ENCODE measurements at regions not wholly inside any gene's neighbourhood (a gene's known extent, or its start where the extent isn't known, plus 50 kb on each side); places are given as distances from the start of the nearest gene placed in this dataset.
"Not testable (repeated sequence)": the region's sequence is repeated elsewhere in the genome, so short reads cannot be mapped to it uniquely, and the experiment has no call there.

GRCh38 chr11:23201936-23202522, 341.8 kb upstream of the CCDC179 start:
- no peaks in the 10 kb centered on the region for H3K27me3 ChIP-seq
- H3K9me3 ChIP-seq, result no peaks in the 10 kb centered on the region
- no peak overlapping the region for H3K4me3 ChIP-seq
- DNase-seq, result no peak
- H3K36me3 ChIP-seq, result no peaks in the 10 kb centered on the region

- H3K27me3 ChIP-seq, result no peaks in the 10 kb centered on the region
- H3K36me3 ChIP-seq, result no peaks in the 10 kb centered on the region
- no peak for DNase-seq
- no peak overlapping the region for H3K4me3 ChIP-seq
- no peaks in the 10 kb centered on the region for H3K9me3 ChIP-seq
Observed at GRCh38 chr11:23202611-23203010, 342.3 kb upstream of the CCDC179 start.

- no peaks in the 10 kb centered on the region for H3K9me3 ChIP-seq
- DNase-seq, result no peak
- H3K36me3 ChIP-seq, result no peaks in the 10 kb centered on the region
- H3K27me3 ChIP-seq, result no peaks in the 10 kb centered on the region
- H3K4me3 ChIP-seq, result no peak overlapping the region
Observed at GRCh38 chr11:23205156-23205871, 345.0 kb upstream of the CCDC179 start.

GRCh38 chr11:23206741-23207336, 346.6 kb upstream of the CCDC179 start:
- Histone ChIP-seq H3K27me3 (no peaks in the 10 kb centered on the region), H3K9me3 (no peaks in the 10 kb centered on the region), H3K36me3 (no peaks in the 10 kb centered on the region), H3K4me3 (no peak overlapping the region)
- DNase-seq, result no peak

- H3K4me3 ChIP-seq, result no peak overlapping the region
- DNase-seq, result no peak
- no peaks in the 10 kb centered on the region for H3K36me3 ChIP-seq
- no peaks in the 10 kb centered on the region for H3K9me3 ChIP-seq
- no peaks in the 10 kb centered on the region for H3K27me3 ChIP-seq
Observed at GRCh38 chr11:23211221-23211620, 350.9 kb upstream of the CCDC179 start.

- Histone ChIP-seq H3K4me3 (no peak overlapping the region), H3K27me3 (no peaks in the 10 kb centered on the region)
- DNase-seq, result no peak
Observed at GRCh38 chr11:23212807-23213206, 352.5 kb upstream of the CCDC179 start.

GRCh38 chr11:23217072-23217471, 356.8 kb upstream of the CCDC179 start:
- H3K36me3 ChIP-seq, result no peaks in the 10 kb centered on the region
- H3K27me3 ChIP-seq, result no peaks in the 10 kb centered on the region
- no peak overlapping the region for H3K4me3 ChIP-seq
- no peaks in the 10 kb centered on the region for H3K9me3 ChIP-seq
- no peak for DNase-seq

More at GRCh38 chr11:23212807-23213206, 352.5 kb upstream of the CCDC179 start:
- no peaks in the 10 kb centered on the region for H3K36me3 ChIP-seq
- H3K9me3 ChIP-seq, result no peaks in the 10 kb centered on the region

GRCh38 chr11:23220086-23220485, 359.8 kb upstream of the CCDC179 start:
- H3K36me3 ChIP-seq, H3K27me3 ChIP-seq, H3K9me3 ChIP-seq, DNase-seq, H3K4me3 ChIP-seq: not testable (repeated sequence)

- Histone ChIP-seq H3K36me3 (no peaks in the 10 kb centered on the region), H3K9me3 (no peaks in the 10 kb centered on the region), H3K27me3 (no peaks in the 10 kb centered on the region), H3K4me3 (no peak overlapping the region)
- DNase-seq, result no peak
Observed at GRCh38 chr11:23221366-23221765, 361.1 kb upstream of the CCDC179 start.

GRCh38 chr11:23226331-23227077, 366.2 kb upstream of the CCDC179 start:
- no peaks in the 10 kb centered on the region for H3K9me3 ChIP-seq
- H3K4me3 ChIP-seq, result no peak overlapping the region
- no peak for DNase-seq
- no peaks in the 10 kb centered on the region for H3K36me3 ChIP-seq
- no peaks in the 10 kb centered on the region for H3K27me3 ChIP-seq

- Histone ChIP-seq H3K9me3 (no peaks in the 10 kb centered on the region), H3K27me3 (no peaks in the 10 kb centered on the region), H3K36me3 (no peaks in the 10 kb centered on the region), H3K4me3 (no peak overlapping the region)
- no peak for DNase-seq
Observed at GRCh38 chr11:23227078-23227445, 366.8 kb upstream of the CCDC179 start.

- Histone ChIP-seq H3K36me3 (no peaks in the 10 kb centered on the region), H3K9me3 (no peaks in the 10 kb centered on the region), H3K4me3 (no peak overlapping the region), H3K27me3 (no peaks in the 10 kb centered on the region)
- no peak for DNase-seq
Observed at GRCh38 chr11:23232652-23233051, 372.4 kb upstream of the CCDC179 start.

GRCh38 chr11:23233075-23233474, 372.8 kb upstream of the CCDC179 start:
- Histone ChIP-seq H3K9me3 (no peaks in the 10 kb centered on the region), H3K4me3 (no peak overlapping the region), H3K36me3 (no peaks in the 10 kb centered on the region), H3K27me3 (no peaks in the 10 kb centered on the region)
- no peak for DNase-seq

- no peak overlapping the region for H3K4me3 ChIP-seq
- no peaks in the 10 kb centered on the region for H3K27me3 ChIP-seq
- no peaks in the 10 kb centered on the region for H3K36me3 ChIP-seq
- no peaks in the 10 kb centered on the region for H3K9me3 ChIP-seq
- no peak for DNase-seq
Observed at GRCh38 chr11:23236826-23237555, 376.7 kb upstream of the CCDC179 start.

- no peak overlapping the region for H3K4me3 ChIP-seq
- no peaks in the 10 kb centered on the region for H3K36me3 ChIP-seq
- H3K9me3 ChIP-seq, result no peaks in the 10 kb centered on the region
- no peak for DNase-seq
- H3K27me3 ChIP-seq, result no peaks in the 10 kb centered on the region
Observed at GRCh38 chr11:23252426-23252825, 392.2 kb upstream of the CCDC179 start.

GRCh38 chr11:23257088-23257487, 396.8 kb upstream of the CCDC179 start:
- H3K9me3 ChIP-seq, result no peaks in the 10 kb centered on the region
- DNase-seq, result no peak
- no peaks in the 10 kb centered on the region for H3K27me3 ChIP-seq
- H3K4me3 ChIP-seq, result no peak overlapping the region
- no peaks in the 10 kb centered on the region for H3K36me3 ChIP-seq

GRCh38 chr11:23257556-23257955, 397.3 kb upstream of the CCDC179 start:
- DNase-seq, result no peak
- Histone ChIP-seq H3K9me3 (no peaks in the 10 kb centered on the region), H3K36me3 (no peaks in the 10 kb centered on the region), H3K4me3 (no peak overlapping the region), H3K27me3 (no peaks in the 10 kb centered on the region)
